Epidermal melanocyte (primary cell): ENCODE measurements at regions not wholly inside any gene's neighbourhood (a gene's known extent, or its start where the extent isn't known, plus 50 kb on each side); places are given as distances from the start of the nearest gene placed in this dataset.

Experiments used
- DNase-seq: peaks from one replicate; pipeline ENCODE4 v3.0.0; 2011; ENCODE audit warnings: low spot score; ENCODE audit not compliant: insufficient read length

GRCh38 chr6:143621876-143622605 lies 55.7 kb upstream of the PHACTR2 start:
- DNase-seq: no peak

- DNase-seq: no peak
Measured at GRCh38 chr6:143621159-143621873, 56.4 kb upstream of the PHACTR2 start.

GRCh38 chr6:143620447-143620846 lies 57.3 kb upstream of the PHACTR2 start:
- no peak for DNase-seq

- no peak for DNase-seq
Measured at GRCh38 chr6:143619824-143620401, 57.9 kb upstream of the PHACTR2 start.

GRCh38 chr6:143616741-143617140 lies 61.0 kb upstream of the PHACTR2 start:
- no peak for DNase-seq

GRCh38 chr6:143615785-143616184 lies 62.0 kb upstream of the PHACTR2 start:
- DNase-seq: no peak

- no peak for DNase-seq
Measured at GRCh38 chr6:143614235-143614634, 63.5 kb upstream of the PHACTR2 start.

GRCh38 chr6:143613749-143614148 lies 64.0 kb upstream of the PHACTR2 start:
- no peak for DNase-seq

- DNase-seq: no peak
Measured at GRCh38 chr6:143612186-143612585, 65.6 kb upstream of the PHACTR2 start.

- DNase-seq: no peak
Measured at GRCh38 chr6:143611580-143611979, 66.2 kb upstream of the PHACTR2 start.

GRCh38 chr6:143609972-143610371 lies 67.8 kb upstream of the PHACTR2 start:
- no peak for DNase-seq

GRCh38 chr6:143609501-143609900 lies 68.3 kb upstream of the PHACTR2 start:
- no peak for DNase-seq

GRCh38 chr6:143608906-143609305 lies 68.9 kb upstream of the PHACTR2 start:
- no peak for DNase-seq

GRCh38 chr6:143607974-143608373 lies 69.8 kb upstream of the PHACTR2 start:
- no peak for DNase-seq

GRCh38 chr6:143607168-143607567 lies 70.6 kb upstream of the PHACTR2 start:
- DNase-seq: no peak

- no peak for DNase-seq
Measured at GRCh38 chr6:143605906-143606521, 71.8 kb upstream of the PHACTR2 start.

- DNase-seq: no peak
Measured at GRCh38 chr6:143603455-143603854, 74.3 kb upstream of the PHACTR2 start.

- peak; percentile 59 for DNase-seq
Measured at GRCh38 chr6:143601504-143601903, 76.3 kb upstream of the PHACTR2 start.

- DNase-seq: no peak
Measured at GRCh38 chr6:143600821-143601220, 76.9 kb upstream of the PHACTR2 start.

- DNase-seq: no peak
Measured at GRCh38 chr6:143598466-143599080, 79.2 kb upstream of the PHACTR2 start.

- no peak for DNase-seq
Measured at GRCh38 chr6:143596866-143597265, 80.9 kb upstream of the PHACTR2 start.
